ENCODE measurements at regions not wholly inside any gene's neighbourhood (a gene's known extent, or its start where the extent isn't known, plus 50 kb on each side); places are given as distances from the start of the nearest gene placed in this dataset.

DNA sequence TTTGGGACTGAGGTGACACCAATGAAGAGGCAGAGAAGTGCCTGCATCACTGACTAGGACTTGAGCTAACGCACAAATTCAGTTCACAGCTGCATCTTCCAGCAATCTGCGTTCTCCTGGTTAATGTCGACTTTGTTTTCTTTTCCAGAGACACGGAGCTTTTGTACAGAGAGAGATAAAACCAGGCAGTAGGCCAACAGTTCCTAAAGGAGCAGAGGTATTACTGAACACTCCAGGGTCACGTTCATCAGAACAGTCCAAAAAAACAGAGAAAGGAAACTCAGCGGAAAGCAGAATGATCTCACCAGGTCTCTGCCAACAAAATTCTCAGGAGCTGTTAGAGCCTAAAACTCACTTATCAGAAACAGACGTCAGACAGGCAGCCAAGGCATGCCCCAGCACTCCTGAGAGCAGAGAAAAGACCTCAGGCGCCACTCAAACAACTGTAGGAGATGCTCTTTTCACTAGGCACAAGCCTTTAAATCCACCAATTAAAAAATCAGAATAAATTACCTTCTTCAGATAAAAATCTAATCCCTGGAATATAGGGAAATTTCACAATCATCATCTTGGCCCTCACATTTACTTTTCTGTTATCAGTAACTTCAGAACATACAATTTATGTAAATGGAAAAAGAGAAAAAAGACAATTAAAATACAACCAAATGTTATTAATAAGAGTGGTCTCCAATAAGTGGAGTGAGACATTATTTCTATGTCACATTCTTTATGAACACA is 95.9 kb upstream of the SPTBN1 start:
- no peak for DNase-seq (ENCODE audit: low read depth)

DNA sequence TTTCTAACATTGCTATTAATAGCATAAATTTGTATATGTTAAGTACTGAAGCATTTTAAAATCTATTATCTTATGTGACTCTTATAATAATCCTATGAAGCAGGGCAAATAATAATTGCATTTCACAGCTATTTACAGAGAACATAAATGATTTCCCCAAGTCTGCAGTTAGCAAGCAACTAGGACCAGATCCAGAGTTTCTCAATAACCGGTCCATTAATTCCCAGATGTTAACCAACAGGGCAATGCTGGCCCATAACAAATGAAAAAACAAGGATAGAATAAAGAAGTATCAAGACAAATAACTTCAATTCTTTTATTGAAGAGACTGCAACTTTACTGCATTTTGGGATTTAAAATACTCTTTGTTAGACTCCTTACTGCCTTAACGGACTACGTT is 91.7 kb upstream of the SPTBN1 start:
- no peak for DNase-seq (ENCODE audit: low read depth)

DNA sequence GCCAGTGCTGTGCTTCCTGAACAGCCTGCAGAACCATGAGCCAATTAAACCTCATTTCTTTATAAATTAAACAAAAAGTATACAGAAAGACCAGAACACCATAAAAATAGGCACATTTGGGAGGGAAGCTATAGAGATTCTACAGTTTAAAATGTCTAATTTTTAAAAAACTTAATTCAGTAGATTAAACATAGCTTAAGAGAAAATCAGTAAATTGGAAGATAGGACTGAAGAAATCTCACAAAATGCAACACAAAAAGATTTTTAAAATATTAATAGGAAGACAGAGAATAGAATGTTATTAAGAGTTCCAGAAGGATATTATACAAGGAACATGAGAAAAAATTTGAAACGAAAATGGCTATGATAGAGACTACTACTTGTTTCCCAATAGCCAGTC is 90.5 kb upstream of the SPTBN1 start:
- no peak for DNase-seq (ENCODE audit: low read depth)

DNA sequence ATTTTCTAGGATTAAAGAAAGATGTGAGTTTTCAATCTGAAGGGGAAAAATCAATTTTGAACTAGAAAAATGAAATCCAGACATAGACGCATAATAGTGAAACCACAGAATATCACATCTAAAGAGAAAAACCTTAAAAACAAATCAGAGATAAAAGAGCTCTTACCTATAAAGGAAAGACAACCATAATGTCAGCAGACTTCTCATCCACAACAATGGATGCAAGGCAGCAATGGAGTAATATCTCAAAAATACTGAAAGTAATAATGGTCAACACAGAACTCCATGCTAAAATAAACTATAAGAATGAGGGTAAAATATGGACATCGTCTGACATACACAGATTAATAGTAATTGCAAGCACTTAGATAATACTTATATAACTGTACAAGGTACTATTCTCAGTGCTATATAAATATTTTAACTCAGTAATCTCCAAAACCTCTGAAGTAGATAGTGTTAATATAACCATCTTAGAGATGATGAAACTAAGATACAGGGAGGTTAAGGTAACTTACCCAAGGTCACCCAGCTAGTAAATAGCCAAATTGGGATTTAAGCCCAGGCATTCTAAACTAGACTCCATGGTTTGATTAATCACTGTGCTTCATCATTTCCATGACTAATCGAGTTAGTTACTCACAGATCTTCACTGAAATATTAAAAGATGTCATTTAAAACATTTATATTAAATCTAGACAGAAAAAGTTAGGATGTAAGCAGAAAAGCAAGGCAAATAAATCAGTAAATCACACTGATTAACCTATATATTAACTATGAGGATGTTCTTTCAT is 89.4 kb upstream of the SPTBN1 start:
- no peak for DNase-seq (ENCODE audit: low read depth)

DNA sequence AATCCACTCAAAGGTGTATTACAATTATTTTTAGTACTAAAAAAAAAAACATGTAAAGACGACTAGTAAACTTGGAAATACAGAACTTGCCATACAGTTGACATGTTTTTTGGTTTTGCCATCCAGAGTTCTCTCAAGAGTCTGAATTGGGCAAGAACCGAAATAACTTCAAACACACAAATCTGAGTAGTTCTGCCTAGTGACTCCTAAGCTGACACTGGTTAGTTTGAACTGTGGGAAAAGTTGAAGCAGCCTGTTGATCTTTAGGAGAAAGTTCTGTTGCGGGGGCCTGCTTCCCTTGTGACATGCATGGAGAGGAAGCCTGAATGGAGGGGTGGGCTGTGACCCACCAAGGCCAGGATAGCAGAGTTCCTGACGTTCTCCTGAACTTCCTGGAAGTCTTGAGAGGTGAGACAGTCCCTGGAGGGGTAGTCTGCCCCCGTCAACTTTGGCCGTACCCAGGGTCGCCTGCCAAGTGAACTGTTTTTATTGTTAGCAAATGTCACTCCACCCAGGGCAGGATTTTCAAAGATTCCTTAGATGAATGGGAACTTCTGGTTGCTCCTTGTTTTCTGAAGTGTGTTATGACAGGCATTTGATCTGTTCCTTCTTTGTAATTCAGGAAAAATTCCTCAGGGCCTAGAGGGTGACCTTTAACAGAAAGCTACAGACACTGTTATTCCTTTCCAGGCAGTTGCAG is 85.6 kb upstream of the SPTBN1 start:
- no peak for DNase-seq (ENCODE audit: low read depth)

DNA sequence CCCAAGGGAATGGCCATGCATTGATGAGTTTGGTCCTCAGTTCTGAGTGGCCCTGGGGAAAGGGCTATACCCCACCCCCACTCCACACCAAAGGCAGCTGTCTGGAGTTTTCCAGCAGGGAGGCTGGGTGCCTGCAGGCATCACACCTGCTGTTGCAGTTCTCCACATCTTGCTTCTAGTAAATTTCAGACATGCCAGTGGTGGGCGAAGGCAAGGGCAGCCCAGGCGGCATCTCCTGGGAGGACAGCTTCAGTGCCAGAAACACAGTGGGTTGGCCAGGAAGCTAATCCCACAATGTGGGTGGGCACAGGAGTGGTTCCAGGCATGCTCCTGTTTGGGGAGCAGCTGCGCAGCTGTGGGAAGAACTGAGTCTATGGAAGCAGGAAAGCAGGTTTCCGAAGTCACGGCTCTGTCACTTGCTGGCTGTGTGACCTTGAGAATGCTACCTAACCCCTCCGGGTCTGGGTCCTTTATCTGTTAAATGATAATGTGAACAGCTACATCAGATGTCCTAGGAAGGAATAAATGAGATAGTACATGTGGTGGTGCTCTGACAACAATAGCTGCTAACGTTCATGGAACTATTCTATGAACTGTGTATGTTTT is 84.6 kb upstream of the SPTBN1 start:
- no peak for DNase-seq (ENCODE audit: low read depth)

DNA sequence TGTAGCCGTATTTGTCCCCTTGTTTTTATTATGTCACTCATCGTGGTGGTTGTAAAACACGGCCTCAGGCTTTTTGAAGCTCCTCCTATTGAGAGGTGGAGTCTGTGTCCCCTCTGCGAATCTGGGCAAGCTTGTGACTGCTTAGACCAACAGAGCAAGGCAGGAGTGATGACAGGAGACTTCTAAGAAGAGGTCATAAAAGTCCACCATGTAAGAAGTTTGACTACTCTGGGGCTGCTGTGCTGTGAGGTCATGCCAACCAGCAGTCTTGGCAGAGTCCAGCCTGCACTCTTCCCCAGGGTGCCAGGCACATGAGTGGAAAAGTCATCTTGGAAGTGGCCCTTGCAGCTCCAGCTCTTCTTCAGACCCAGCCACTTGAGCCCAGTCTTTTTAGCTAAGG is 83.8 kb upstream of the SPTBN1 start:
- no peak for DNase-seq (ENCODE audit: low read depth)

DNA sequence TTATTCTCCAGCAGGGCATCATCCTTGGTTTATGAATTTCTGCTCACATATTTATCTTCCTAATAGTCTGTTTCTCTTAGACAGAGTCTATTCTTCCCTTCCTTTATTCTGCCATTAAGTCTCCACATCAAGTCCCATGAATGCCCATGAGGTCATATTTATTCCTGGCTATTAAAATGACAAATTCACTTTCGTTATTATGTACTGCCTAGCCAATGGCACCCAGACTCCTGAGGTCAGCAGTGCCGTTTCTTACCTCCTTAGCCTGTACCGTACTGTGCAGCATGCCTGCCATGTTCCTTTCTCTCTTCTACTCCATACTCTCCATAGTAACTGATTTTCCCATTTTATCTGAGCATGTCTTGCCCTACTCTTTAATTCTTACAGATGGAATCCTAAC is 82.3 kb upstream of the SPTBN1 start:
- no peak for DNase-seq (ENCODE audit: low read depth)

DNA sequence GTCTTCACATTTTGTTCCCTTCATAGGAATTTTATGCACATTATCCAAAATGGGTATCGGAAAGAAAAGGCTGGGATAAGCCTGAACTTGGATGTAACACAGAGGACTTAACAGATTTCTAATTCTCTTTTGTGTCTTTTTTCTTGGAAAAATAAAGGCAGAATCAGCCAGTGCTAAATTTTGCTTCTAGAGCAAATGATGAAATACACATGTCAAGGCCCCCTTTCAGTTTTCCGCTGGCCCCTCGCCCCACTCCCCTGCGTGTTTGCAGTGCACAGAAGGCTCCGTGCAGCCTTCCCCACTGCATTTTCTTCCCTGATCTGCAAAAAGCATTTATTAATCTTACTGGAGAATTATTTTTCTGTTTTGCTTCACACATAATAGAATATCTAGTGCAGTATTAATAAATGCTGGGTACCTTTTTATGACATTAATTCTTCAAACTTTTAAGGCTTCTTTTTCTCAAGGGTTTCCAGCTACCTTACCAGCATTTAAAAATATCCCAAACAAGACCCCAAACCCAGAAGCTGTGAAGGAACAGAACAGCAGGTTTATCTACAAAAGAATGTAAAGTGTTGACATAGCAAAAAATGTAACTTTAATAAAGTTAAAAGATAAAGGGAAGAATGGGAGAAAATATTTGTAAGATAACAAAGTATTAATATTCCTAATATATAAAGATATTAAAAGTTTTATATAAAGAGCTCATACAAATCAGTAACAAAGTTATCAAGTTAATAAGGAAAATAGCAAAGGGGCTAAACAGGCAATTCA is 81.3 kb upstream of the SPTBN1 start:
- DNase-seq (ENCODE audit: low read depth): no peak

DNA sequence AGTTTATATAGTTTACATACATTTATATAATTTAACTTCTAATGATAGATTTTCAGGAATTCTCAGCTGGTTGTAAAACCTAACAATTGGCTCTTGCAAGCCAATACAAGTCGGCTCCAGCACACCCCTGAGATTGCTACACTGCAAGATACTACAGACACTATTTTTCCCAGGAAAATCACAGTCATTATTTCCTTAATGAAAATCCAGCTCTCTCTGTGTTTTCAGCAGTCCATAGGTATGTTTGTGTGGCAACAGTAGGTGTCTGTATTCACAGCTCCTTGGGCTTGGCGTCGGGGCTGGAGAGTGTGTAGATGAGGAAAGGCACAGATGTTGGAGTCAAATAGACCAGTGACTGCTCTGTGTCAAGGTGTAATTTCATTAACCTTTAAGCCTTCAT is 78.7 kb upstream of the SPTBN1 start:
- no peak for DNase-seq (ENCODE audit: low read depth)

DNA sequence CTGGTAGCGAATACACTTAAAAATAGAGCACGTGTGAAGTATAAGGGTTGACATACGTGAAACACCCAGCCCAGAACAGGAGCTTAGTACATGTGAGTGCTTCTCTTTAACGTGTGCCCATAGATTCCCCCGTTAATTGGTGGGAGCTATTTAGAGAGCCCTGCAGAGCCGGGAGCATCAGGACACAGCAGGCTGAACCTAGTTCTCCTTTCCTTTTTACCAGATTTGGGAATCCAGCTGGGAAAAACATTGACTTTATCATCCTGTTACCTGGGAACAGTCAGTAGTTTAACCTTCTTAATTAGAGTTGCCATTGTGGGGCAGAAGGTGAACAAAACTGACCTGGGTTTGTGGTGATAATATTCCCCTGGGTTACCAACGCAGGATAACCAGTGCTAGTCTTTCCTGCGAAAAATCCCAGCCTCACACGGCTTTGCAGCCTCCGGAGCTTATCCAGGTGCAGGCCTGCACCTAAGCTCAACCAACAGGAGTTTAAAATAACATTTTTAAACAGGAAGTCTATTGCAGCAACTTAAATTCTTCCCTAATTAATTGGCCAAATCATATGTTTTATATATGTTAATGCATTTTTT is 78.1 kb upstream of the SPTBN1 start:
- DNase-seq (ENCODE audit: low read depth): no peak

DNA sequence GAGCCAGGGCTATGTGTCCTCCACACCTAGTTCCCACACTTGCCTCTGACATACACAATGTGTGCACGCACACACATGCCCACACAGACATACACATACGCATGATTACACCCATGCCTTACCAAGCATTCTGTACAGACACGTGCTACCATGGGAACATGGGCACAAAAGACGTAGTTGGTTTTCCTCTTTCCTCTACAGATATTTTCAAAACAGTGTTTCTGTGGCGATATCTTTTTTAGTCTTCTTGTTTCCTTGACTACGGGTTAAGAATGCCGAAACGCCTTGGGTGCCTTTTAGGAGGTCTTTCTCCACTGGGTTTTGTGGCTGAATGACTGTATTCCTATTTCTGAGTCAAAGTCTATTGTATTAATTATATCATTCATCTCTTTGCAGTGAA is 75.5 kb upstream of the SPTBN1 start:
- DNase-seq (ENCODE audit: low read depth): no peak

DNA sequence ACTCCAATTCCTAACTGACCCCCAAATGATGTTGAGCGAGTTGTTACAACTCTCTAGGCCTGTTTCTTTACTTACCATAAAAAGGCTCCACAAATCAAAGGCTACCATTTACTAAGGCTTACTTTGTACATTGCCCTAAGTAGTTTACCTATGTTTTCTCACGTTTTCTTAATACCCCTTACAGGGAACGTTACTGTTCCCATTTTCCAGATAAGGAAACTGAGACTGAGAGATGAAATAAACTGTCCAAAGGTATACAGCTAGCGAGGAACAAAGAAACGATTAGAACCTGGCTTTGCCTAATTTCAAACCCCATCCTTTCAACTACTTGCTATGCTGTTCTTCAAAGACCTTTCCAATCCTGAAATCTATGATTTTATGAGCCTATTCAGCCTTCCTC is 74.8 kb upstream of the SPTBN1 start:
- no peak for DNase-seq (ENCODE audit: low read depth)

DNA sequence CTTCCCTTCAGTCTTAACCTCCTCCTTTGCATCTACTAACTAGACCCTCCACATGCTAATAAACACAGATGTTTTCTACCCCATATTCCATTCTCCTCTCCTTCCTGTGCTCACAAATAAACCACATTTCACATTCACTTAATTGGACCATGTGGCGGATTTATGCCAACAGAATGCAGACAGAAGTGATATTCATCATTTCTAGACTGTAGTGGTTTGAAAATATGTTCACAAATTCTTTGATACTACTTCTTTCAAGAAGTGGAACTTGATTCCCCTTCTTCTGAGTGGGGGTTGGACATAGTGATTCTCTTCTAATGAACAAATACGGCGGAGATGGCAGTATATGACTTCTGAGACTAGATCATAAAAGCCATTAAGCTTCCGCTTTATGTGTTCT is 73.5 kb upstream of the SPTBN1 start:
- DNase-seq (ENCODE audit: low read depth): no peak

DNA sequence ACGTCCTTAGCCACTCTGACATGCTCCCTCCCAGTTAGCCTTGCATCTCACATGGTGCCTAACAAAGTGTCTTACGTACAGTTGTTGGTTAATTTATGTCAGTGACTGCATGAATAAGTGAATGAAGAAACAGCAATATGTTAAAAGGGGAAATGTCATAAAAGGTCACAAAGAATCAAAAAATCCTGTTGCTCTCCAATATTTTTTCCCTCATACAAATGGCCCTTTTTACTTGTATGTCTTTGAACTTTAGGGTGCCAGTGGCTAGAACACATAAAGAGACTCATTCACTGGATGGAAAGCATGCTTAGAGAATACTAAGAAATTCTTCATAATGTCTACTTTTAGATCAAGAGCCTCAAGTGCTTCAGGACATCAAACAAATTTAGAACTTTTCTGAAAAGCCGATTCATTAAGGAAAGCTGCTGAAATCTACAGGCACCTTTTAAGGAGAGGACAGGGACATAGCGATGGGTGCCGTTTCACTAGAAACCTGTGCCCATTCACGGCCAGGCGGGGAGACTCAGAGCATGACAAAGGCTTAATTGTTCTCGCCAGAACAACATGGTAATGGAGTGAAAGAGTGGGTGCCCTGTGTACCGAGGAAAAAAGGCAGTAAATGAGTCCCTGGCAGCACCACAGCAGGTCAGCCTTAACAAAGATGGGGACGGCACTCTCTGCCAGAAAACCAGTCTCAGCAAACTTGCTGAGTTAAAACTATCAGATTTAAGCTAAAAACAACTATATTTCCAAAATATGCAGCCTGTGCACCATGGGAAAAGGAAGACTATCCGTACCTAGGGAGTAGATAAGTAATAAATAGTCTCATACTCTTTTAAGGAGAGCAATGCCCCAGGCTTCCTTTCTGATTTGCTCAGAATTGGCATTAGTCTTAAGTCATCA is 71.6 kb upstream of the SPTBN1 start:
- DNase-seq (ENCODE audit: low read depth): no peak

DNA sequence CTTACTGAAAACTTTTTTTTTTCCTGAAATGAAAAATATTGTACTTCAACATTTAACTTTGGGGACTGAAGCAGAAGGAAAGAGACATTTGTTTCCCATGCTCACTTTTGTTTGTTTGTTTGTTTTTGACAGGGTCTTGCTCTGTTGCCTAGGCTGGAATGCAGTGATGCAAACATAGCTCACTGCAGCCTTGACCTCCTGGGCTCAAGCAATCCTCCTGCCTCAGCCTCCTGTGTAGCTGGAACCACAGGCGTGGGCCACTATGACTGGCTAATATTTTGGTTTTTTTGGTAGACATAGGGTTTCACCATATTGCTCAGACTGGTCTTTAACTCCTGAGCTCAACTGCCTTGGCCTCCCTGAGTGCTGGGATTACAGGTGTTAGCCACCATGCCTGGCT is 70.9 kb upstream of the SPTBN1 start:
- DNase-seq (ENCODE audit: low read depth): no peak

DNA sequence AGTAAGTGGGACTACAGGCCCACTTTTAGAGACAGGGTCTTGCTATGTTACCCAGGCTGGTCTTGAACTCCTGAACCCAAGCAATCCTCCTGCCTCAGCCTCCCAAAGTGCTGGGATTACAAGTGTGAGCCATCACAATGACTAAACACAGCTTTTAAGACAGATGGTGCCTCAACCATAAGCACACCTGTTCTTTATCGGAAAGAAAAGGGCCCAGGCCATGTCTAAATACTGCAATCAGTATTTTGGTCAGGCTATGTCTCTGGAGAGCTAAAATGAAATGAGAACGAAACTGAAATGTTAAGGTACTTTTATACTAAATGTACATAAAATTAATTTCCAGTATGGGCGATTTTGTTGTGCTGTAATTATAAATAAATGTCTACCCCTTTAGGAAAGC is 69.5 kb upstream of the SPTBN1 start:
- DNase-seq (ENCODE audit: low read depth): no peak

DNA sequence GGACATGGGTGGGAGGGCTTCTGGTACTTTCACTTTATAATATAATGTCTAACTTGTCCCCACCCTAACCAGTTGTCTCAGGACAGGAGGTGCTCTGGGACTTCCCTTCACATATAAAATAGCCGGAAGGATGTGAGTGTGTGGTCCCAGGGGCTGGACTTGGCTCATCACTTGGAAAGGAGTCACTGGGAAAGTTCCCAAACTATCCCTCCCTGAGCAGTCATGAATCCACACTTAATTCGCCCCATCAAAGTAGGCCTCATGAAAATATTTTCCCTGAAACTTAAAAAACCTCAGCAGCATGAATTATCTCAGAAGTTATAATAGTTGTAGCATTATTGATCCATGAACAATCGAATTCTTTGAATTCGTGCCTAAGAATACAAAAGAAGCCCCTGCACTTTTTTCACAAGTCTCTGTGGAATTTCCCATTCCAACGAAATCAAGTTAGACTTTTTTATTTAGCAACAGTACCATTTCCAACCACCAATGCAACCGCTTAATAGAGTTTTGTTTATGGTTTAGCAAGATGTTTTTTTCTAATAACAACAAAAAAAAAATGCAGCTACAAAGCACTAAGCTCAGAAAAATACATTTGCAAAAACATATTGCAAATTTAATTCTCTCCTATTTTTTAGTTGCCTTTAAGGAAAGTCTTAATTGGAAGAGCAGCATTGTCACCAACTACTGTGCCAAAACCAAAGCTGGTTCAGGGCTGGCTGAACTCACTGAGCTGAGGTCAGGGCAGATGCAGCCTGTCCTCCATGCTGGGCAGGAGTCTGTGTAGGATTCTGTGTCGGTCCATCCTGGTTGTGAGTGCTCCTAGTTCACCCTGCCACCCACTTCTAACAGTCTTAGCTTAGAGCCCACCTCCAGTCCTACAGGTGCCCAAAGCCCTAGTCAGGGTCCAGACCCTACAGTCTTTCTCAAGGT is 68.8 kb upstream of the SPTBN1 start:
- no peak for DNase-seq (ENCODE audit: low read depth)

DNA sequence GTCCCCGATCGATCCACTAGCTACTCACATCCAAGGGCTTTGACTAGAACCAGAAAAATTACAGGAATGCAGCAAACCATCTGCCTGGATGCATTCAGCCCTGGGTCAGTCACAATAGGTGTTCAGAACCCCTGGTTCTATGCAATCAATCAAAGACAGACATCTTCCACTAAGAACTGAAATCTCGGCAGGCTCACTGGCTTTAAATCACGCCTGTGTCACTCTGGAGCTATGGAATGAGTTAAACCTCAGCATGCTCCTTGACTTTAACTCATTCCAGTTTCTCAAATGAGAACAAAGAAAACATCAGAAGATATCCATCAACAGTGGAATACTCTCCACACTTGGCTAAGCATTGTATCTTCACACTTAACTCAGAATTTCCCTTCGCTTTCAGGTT is 68.1 kb upstream of the SPTBN1 start:
- no peak for DNase-seq (ENCODE audit: low read depth)

Data from HS-5 (cell line).